GM21390 (cell line): ENCODE measurements at regions not wholly inside any gene's neighbourhood (a gene's known extent, or its start where the extent isn't known, plus 50 kb on each side); places are given as distances from the start of the nearest gene placed in this dataset.
"Not testable (repeated sequence)": the region's sequence is repeated elsewhere in the genome, so short reads cannot be mapped to it uniquely, and the experiment has no call there.

Experiments used
- ATAC-seq: cut with Tn5 transposase; IDR thresholded peaks from one replicate; pipeline ENCODE4 v1.9.1; 2021; ENCODE audit not compliant: unreplicated experiment

GRCh38 chr15:50857763-50858162 is 50.7 kb upstream of the AP4E1 start:
- ATAC-seq = no peak

- peak; percentile 96 for ATAC-seq
Observed at GRCh38 chr15:50854601-50855490, 53.6 kb upstream of the AP4E1 start.

- no peak for ATAC-seq
Observed at GRCh38 chr15:50850003-50850402, 58.5 kb upstream of the AP4E1 start.

GRCh38 chr15:50848349-50848748 is 60.1 kb upstream of the AP4E1 start:
- ATAC-seq = no peak

GRCh38 chr15:50845181-50845580 is 63.3 kb upstream of the AP4E1 start:
- not testable (repeated sequence) for ATAC-seq

GRCh38 chr15:50840520-50840919 is 68.0 kb upstream of the AP4E1 start:
- ATAC-seq = no peak

- no peak for ATAC-seq
Observed at GRCh38 chr15:50837256-50837770, 71.2 kb upstream of the AP4E1 start.

- no peak for ATAC-seq
Observed at GRCh38 chr15:50830477-50831354, 65.2 kb upstream of the SPPL2A start.

- no peak for ATAC-seq
Observed at GRCh38 chr15:50828610-50829206, 63.2 kb upstream of the SPPL2A start.

- ATAC-seq = no peak
Observed at GRCh38 chr15:50825946-50826345, 60.4 kb upstream of the SPPL2A start.

- ATAC-seq = no peak
Observed at GRCh38 chr15:50824514-50824913, 59.0 kb upstream of the SPPL2A start.

- ATAC-seq = no peak
Observed at GRCh38 chr15:50823281-50823680, 57.8 kb upstream of the SPPL2A start.

GRCh38 chr15:50821476-50821875 is 56.0 kb upstream of the SPPL2A start:
- no peak for ATAC-seq

- no peak for ATAC-seq
Observed at GRCh38 chr15:50820808-50821382, 55.4 kb upstream of the SPPL2A start.

- no peak for ATAC-seq
Observed at GRCh38 chr15:50819344-50819743, 53.8 kb upstream of the SPPL2A start.

- ATAC-seq = no peak
Observed at GRCh38 chr15:50815958-50816590, 50.6 kb upstream of the SPPL2A start.
